LNCaP clone FGC (cell line): ENCODE measurements at regions not wholly inside any gene's neighbourhood (a gene's known extent, or its start where the extent isn't known, plus 50 kb on each side); places are given as distances from the start of the nearest gene placed in this dataset.

ENCODE experiments used
- DNase-seq: peaks from one replicate; pipeline ENCODE4 v3.0.0-alpha.2; 2011; ENCODE audit warnings: low read depth
- H3K4me3 ChIP-seq: 2 replicates; pipeline ENCODE4 v1.5.1; 2011; ENCODE audit warnings: mild to moderate bottlenecking, low read depth, low read length, control low read depth
- TF ChIP-seq, protein P1 (sequence below): IDR thresholded peaks from 2 replicates; pipeline ENCODE4 v1.5.1; 2012; ENCODE audit warnings: mild to moderate bottlenecking; ENCODE audit not compliant: control insufficient read depth, insufficient read depth; ENCODE audit errors: extremely low read depth

DNA sequence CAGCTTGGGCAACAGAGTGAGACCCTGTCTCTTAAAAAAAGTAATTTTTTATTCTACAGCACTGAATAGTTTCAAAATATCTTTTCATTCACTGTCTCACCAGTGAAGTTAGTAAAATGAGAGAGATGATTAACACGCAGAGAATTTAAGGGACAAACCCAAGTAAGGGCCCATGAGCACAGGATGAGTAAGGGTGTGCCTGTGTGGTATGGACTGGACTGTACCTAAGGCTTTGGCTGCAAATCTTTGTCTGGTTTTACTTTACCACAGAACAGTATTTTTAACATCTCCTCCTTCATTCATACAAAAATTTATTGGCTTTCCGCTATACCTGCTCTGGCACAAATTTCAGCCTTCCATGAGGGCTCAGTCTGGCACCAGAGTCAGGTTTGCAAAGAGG lies 433.3 kb downstream of the UTRN start:
- H3K4me3 ChIP-seq = no peak overlapping the region
- DNase-seq = no peak
- TF ChIP-seq, protein P1, sequence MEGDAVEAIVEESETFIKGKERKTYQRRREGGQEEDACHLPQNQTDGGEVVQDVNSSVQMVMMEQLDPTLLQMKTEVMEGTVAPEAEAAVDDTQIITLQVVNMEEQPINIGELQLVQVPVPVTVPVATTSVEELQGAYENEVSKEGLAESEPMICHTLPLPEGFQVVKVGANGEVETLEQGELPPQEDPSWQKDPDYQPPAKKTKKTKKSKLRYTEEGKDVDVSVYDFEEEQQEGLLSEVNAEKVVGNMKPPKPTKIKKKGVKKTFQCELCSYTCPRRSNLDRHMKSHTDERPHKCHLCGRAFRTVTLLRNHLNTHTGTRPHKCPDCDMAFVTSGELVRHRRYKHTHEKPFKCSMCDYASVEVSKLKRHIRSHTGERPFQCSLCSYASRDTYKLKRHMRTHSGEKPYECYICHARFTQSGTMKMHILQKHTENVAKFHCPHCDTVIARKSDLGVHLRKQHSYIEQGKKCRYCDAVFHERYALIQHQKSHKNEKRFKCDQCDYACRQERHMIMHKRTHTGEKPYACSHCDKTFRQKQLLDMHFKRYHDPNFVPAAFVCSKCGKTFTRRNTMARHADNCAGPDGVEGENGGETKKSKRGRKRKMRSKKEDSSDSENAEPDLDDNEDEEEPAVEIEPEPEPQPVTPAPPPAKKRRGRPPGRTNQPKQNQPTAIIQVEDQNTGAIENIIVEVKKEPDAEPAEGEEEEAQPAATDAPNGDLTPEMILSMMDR = no peak

DNA sequence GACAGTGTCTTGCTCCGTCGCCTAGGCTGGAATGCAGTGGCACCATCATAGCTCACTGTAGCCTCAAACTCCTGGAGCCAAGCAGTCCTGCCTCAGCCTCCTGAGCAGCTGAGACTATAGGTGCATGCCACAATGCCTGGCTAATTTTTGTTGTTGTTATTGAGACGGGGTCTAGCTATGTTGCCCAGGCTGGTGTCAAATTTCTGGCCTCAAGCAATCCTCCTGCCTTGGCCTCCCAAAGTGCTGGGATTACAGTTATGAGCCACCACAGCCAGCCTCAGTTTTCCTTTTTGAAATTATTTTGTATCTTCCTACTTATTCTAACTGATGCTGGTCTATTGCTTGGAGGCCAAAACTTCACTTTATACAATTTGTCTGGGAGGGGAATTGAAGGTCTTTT lies 436.1 kb downstream of the UTRN start:
- TF ChIP-seq, protein P1 = no peak
- no peak for DNase-seq
- H3K4me3 ChIP-seq = no peak overlapping the region

DNA sequence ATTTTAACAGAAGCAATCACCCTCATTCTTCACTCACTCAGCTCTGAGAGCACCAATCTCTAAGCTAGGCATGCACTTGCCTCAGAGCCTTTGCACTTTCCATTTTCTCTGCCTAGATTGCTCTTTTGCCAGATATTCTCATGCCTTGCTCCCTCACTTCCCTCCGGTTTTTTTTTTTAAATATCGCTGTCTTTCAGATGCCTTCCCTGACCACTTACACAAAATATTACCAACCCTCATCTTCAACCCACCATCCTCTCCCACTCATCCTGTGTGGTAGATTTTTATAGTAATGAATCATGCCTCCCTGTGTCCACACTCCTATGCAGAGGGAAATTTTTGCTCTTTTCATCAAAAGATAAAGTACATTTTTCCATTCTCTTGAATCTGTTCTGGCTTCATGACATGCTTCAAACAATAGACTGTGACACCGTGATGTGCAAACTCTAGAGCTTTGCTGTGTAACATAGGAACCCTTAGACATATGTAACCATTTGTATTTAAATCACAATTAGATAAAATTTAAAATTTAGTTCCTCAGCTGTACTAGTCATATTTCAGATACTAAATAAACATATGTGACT lies 437.1 kb downstream of the UTRN start:
- TF ChIP-seq, protein P1 = no peak
- no peak overlapping the region for H3K4me3 ChIP-seq
- DNase-seq = no peak

DNA sequence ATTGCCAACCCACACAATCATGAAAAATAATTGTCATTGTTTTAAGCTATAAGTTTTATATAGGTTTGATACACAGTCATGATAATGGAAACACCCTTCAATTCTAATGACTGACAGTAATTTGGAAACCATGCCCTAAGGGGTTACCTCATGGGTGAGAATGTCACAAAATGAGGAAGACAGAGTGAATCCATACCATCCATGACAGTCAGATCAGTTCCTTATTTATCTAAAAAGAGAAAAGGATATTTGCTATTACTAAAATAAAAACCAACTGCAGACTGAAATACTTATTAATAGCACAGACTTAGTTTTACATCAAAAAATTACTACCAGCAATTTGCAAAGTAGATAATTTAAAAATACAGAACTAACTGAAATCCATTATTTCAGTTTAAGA lies 437.8 kb downstream of the UTRN start:
- TF ChIP-seq, protein P1 = no peak
- H3K4me3 ChIP-seq = no peak overlapping the region
- DNase-seq = no peak

DNA sequence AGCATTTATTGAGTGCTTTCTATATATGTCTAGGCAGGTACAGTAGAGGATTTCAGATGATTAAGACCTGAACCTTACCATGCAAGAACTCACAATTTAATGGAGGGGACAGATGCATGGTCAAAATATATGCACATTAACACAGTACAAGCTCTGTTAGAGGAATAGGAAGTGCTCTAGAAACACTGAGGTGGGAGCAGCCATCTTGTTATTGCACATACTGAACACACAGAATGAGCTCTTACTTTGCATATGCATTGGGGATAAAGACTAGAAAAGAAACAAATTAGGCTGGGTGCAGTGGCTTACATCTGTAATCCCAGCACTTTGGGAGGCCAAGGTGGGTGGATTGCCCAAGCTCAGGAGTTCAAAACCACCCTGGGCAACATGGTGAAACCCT lies 438.3 kb downstream of the UTRN start:
- TF ChIP-seq, protein P1 = no peak
- no peak for DNase-seq
- no peak overlapping the region for H3K4me3 ChIP-seq

DNA sequence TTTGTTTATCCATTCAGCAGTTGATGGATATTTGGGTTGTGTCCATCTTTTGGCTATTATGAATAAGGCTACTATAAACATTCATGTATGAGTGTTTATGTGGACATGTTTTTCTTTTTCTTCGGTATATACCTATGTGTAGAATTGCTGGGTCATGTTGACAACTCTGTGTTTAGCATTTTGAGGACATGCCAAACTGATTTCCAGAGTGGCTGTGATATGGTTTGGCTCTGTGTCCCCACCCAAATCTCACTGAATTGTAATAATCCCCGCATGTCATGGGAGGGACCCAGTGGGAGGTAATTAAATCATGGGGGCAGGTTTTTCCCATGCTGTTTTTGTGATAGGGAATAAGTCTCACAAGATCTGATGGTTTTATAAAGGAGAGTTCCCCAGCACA lies 439.7 kb downstream of the UTRN start:
- no peak overlapping the region for H3K4me3 ChIP-seq
- TF ChIP-seq, protein P1 = no peak

More for the DNA sequence above, 439.7 kb downstream of the UTRN start:
- no peak for DNase-seq
